ENCODE measurements at regions not wholly inside any gene's neighbourhood (a gene's known extent, or its start where the extent isn't known, plus 50 kb on each side); places are given as distances from the start of the nearest gene placed in this dataset.
"Not testable (repeated sequence)": the region's sequence is repeated elsewhere in the genome, so short reads cannot be mapped to it uniquely, and the experiment has no call there.

DNA sequence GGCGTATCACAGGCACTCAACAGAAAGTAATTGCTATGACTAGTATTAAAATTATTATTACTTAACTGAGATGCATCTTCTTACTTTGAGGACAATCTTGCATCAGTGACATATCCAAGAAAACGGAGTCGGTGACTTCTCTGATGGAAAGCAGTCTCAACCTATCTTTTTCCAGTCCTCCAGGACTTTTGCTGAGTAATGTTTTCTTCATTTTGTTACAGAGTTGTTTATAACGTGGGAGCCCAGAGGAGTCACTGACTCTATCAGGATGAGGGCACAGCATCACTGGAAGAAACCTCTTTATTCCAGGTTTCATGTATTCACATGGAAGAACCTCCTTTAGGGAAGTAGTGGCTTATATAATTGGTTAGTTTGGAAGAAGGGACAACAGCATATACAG, 51.5 kb upstream of the MELK start:
- DNase-seq (ENCODE audit: low read depth, low spot score): no peak
- Histone ChIP-seq H3K27me3 (ENCODE audit: insufficient read depth, insufficient read length) (no peaks in the 10 kb centered on the region), H3K4me1 (ENCODE audit: insufficient read depth, insufficient read length) (no peaks in the 10 kb centered on the region), H3K4me3 (ENCODE audit: insufficient read length, low read depth) (no peak overlapping the region), H3K9me3 (ENCODE audit: insufficient read depth, low read length) (no peaks in the 10 kb centered on the region), H3K9ac (ENCODE audit: insufficient read length, low read depth) (no peak overlapping the region), H3K36me3 (ENCODE audit: insufficient read depth, insufficient read length, low read length) (no peaks in the 10 kb centered on the region)
- TF ChIP-seq SUZ12 (IDR thresholded peaks at IDR 0.05; ENCODE audit: extremely low read depth, insufficient read depth, insufficient read length): no peak
- no peak for TF ChIP-seq ZNF274 (IDR thresholded peaks at IDR 0.05; ENCODE audit: low read depth, low read length)
- TF ChIP-seq YY1 (IDR thresholded peaks at IDR 0.05; ENCODE audit: insufficient read depth, insufficient read length): no peak

DNA sequence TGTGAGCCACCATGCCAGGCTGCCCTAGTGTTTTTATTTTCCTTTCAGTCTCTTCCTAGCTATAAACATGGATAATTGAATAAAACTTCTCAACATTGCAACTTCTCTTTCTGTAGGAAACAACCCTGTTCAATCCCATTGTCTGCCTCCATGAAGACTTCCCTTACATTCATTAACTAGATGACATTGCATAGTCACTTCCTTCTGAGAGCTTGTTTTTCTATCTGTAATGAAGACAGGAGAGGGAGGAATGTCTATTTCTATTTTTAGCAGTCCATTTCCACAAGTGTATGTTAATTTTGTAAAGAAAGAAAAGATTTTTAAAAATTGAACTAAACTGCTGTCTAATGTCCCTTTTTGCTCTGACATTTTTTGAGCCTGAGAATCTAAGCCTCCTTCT, 55.6 kb upstream of the MELK start:
- no peak for DNase-seq (ENCODE audit: low read depth, low spot score)
- TF ChIP-seq SUZ12 (IDR thresholded peaks at IDR 0.05; ENCODE audit: extremely low read depth, insufficient read depth, insufficient read length) (no peak), ZNF274 (IDR thresholded peaks at IDR 0.05; ENCODE audit: low read depth, low read length) (no peak), YY1 (IDR thresholded peaks at IDR 0.05; ENCODE audit: insufficient read depth, insufficient read length) (no peak)
- H3K4me1 ChIP-seq (ENCODE audit: insufficient read depth, insufficient read length): no peaks in the 10 kb centered on the region
- H3K36me3 ChIP-seq (ENCODE audit: insufficient read depth, insufficient read length, low read length): no peaks in the 10 kb centered on the region
- no peak overlapping the region for H3K9ac ChIP-seq (ENCODE audit: insufficient read length, low read depth)
- H3K27me3 ChIP-seq (ENCODE audit: insufficient read depth, insufficient read length): no peaks in the 10 kb centered on the region
- no peak overlapping the region for H3K4me3 ChIP-seq (ENCODE audit: insufficient read length, low read depth)
- no peaks in the 10 kb centered on the region for H3K9me3 ChIP-seq (ENCODE audit: insufficient read depth, low read length)

DNA sequence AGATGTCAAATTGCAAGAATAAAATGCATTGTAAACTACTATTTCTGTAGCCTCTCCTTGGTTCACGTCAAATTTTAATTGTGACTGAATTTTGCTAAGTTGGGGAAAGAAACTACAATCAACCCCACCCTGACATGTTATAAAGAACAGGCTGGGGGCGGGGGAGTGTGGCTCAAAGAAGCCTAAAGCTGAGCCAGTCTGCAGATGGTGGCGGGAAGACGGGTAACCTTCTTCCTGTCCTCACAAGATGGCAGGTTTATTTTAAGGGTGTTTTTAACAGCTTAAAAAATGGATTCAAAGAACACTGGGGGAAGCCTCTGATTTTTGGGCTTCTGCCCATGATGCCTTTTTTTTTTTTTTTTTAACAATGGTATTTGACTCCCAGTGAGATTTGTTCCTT, 68.5 kb upstream of the MELK start:
- no peak overlapping the region for H3K4me3 ChIP-seq (ENCODE audit: insufficient read length, low read depth)
- H3K36me3 ChIP-seq (ENCODE audit: insufficient read depth, insufficient read length, low read length): no peaks in the 10 kb centered on the region
- no peaks in the 10 kb centered on the region for H3K27me3 ChIP-seq (ENCODE audit: insufficient read depth, insufficient read length)
- no peak overlapping the region for H3K9ac ChIP-seq (ENCODE audit: insufficient read length, low read depth)
- DNase-seq (ENCODE audit: low read depth, low spot score): no peak
- no peak for TF ChIP-seq SUZ12 (IDR thresholded peaks at IDR 0.05; ENCODE audit: extremely low read depth, insufficient read depth, insufficient read length)
- TF ChIP-seq ZNF274 (IDR thresholded peaks at IDR 0.05; ENCODE audit: low read depth, low read length): no peak
- no peak for TF ChIP-seq YY1 (IDR thresholded peaks at IDR 0.05; ENCODE audit: insufficient read depth, insufficient read length)
- H3K4me1 ChIP-seq (ENCODE audit: insufficient read depth, insufficient read length): peaks cover 5% of the 10 kb centered on the region
- H3K9me3 ChIP-seq (ENCODE audit: insufficient read depth, low read length): no peaks in the 10 kb centered on the region

GRCh38 chr9:36503172-36504088, 69.3 kb upstream of the MELK start:
- DNase-seq (ENCODE audit: low read depth, low spot score): no peak
- no peak overlapping the region for H3K9ac ChIP-seq (ENCODE audit: insufficient read length, low read depth)
- H3K9me3 ChIP-seq (ENCODE audit: insufficient read depth, low read length): no peaks in the 10 kb centered on the region
- H3K36me3 ChIP-seq (ENCODE audit: insufficient read depth, insufficient read length, low read length): no peaks in the 10 kb centered on the region
- H3K4me1 ChIP-seq (ENCODE audit: insufficient read depth, insufficient read length): peaks cover 5% of the 10 kb centered on the region
- no peaks in the 10 kb centered on the region for H3K27me3 ChIP-seq (ENCODE audit: insufficient read depth, insufficient read length)
- TF ChIP-seq ZNF274 (IDR thresholded peaks at IDR 0.05; ENCODE audit: low read depth, low read length) (no peak), SUZ12 (IDR thresholded peaks at IDR 0.05; ENCODE audit: extremely low read depth, insufficient read depth, insufficient read length) (no peak), YY1 (IDR thresholded peaks at IDR 0.05; ENCODE audit: insufficient read depth, insufficient read length) (no peak)
- H3K4me3 ChIP-seq (ENCODE audit: insufficient read length, low read depth): no peak overlapping the region

- Histone ChIP-seq H3K4me3 (ENCODE audit: insufficient read length, low read depth) (no peak overlapping the region), H3K4me1 (ENCODE audit: insufficient read depth, insufficient read length) (peaks cover 5% of the 10 kb centered on the region), H3K27me3 (ENCODE audit: insufficient read depth, insufficient read length) (no peaks in the 10 kb centered on the region), H3K9me3 (ENCODE audit: insufficient read depth, low read length) (no peaks in the 10 kb centered on the region), H3K9ac (ENCODE audit: insufficient read length, low read depth) (no peak overlapping the region), H3K36me3 (ENCODE audit: insufficient read depth, insufficient read length, low read length) (no peaks in the 10 kb centered on the region)
- DNase-seq (ENCODE audit: low read depth, low spot score): no peak
- no peak for TF ChIP-seq SUZ12 (IDR thresholded peaks at IDR 0.05; ENCODE audit: extremely low read depth, insufficient read depth, insufficient read length)
- TF ChIP-seq ZNF274 (IDR thresholded peaks at IDR 0.05; ENCODE audit: low read depth, low read length): no peak
- TF ChIP-seq YY1 (IDR thresholded peaks at IDR 0.05; ENCODE audit: insufficient read depth, insufficient read length): no peak
Measured at GRCh38 chr9:36501727-36502126, 71.0 kb upstream of the MELK start.

- H3K4me3 ChIP-seq (ENCODE audit: insufficient read length, low read depth); H3K27me3 ChIP-seq (ENCODE audit: insufficient read depth, insufficient read length); H3K9ac ChIP-seq (ENCODE audit: insufficient read length, low read depth); DNase-seq (ENCODE audit: low read depth, low spot score); H3K36me3 ChIP-seq (ENCODE audit: insufficient read depth, insufficient read length, low read length); H3K4me1 ChIP-seq (ENCODE audit: insufficient read depth, insufficient read length); H3K9me3 ChIP-seq (ENCODE audit: insufficient read depth, low read length): not testable (repeated sequence)
Measured at GRCh38 chr9:36500931-36501330, 71.8 kb upstream of the MELK start.

DNA sequence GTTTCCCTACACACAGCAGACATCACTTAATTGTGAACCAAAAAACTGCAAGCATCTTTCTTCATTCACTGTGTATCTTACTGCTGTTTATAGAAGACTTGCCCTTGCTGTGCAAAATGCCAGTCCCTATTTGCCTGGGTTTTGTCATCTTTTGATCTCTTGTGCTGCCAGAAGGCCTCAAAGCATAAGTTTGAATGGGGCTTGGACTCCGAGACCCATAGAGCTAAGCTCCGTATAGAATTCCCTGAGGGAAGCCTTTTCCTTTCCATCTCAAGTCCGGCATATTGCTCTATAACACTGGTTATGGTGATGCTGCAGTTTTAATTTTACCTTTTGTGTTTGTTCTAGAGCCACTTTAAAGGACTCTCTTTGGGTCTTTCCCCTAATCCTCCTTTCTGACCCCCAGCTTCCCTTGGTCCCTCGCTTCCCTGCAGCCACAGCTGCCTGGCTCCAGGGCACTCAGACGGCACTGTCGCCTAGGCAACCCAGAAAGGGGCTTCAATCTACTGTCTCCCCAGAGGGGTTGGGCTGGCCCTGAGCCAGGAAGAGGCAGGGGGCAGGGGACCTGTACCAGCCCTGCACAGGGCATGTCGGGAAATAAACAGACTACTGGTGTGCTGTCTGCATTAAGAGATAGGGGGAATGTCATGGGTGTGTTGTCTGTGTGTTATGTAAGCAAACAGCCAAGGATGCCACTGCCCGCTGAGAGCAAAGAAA, 73.4 kb upstream of the MELK start:
- TF ChIP-seq SUZ12 (IDR thresholded peaks at IDR 0.05; ENCODE audit: extremely low read depth, insufficient read depth, insufficient read length) (no peak), YY1 (IDR thresholded peaks at IDR 0.05; ENCODE audit: insufficient read depth, insufficient read length) (no peak), ZNF274 (IDR thresholded peaks at IDR 0.05; ENCODE audit: low read depth, low read length) (no peak)
- no peaks in the 10 kb centered on the region for H3K9me3 ChIP-seq (ENCODE audit: insufficient read depth, low read length)
- no peaks in the 10 kb centered on the region for H3K27me3 ChIP-seq (ENCODE audit: insufficient read depth, insufficient read length)
- DNase-seq (ENCODE audit: low read depth, low spot score): no peak
- H3K4me1 ChIP-seq (ENCODE audit: insufficient read depth, insufficient read length): peaks cover 5% of the 10 kb centered on the region
- H3K36me3 ChIP-seq (ENCODE audit: insufficient read depth, insufficient read length, low read length): no peaks in the 10 kb centered on the region
- H3K9ac ChIP-seq (ENCODE audit: insufficient read length, low read depth): no peak overlapping the region
- H3K4me3 ChIP-seq (ENCODE audit: insufficient read length, low read depth): no peak overlapping the region

- H3K27me3 ChIP-seq (ENCODE audit: insufficient read depth, insufficient read length); H3K9ac ChIP-seq (ENCODE audit: insufficient read length, low read depth); H3K4me3 ChIP-seq (ENCODE audit: insufficient read length, low read depth); H3K4me1 ChIP-seq (ENCODE audit: insufficient read depth, insufficient read length); DNase-seq (ENCODE audit: low read depth, low spot score); H3K36me3 ChIP-seq (ENCODE audit: insufficient read depth, insufficient read length, low read length); H3K9me3 ChIP-seq (ENCODE audit: insufficient read depth, low read length): not testable (repeated sequence)
Measured at GRCh38 chr9:36493564-36493963, 79.1 kb upstream of the MELK start.
